GM19240 (cell line): ENCODE measurements at regions not wholly inside any gene's neighbourhood (a gene's known extent, or its start where the extent isn't known, plus 50 kb on each side); places are given as distances from the start of the nearest gene placed in this dataset.

Source experiments
- DNase-seq: peaks from one replicate; pipeline ENCODE4 v3.0.0; 2011; ENCODE audit warnings: low spot score; ENCODE audit not compliant: insufficient read length

- DNase-seq, result no peak
Measured at GRCh38 chr6:9943026-9943425, 471.8 kb downstream of the TFAP2A start.

GRCh38 chr6:9942131-9942530, 472.7 kb downstream of the TFAP2A start:
- no peak for DNase-seq

- no peak for DNase-seq
Measured at GRCh38 chr6:9938801-9939200, 476.1 kb downstream of the TFAP2A start.

GRCh38 chr6:9937031-9937763, 477.7 kb downstream of the TFAP2A start:
- no peak for DNase-seq

- no peak for DNase-seq
Measured at GRCh38 chr6:9936551-9936950, 478.3 kb downstream of the TFAP2A start.

GRCh38 chr6:9933677-9934076, 481.2 kb downstream of the TFAP2A start:
- no peak for DNase-seq

GRCh38 chr6:9927275-9927674, 487.6 kb downstream of the TFAP2A start:
- DNase-seq, result no peak

- no peak for DNase-seq
Measured at GRCh38 chr6:9924971-9925370, 489.9 kb downstream of the TFAP2A start.

GRCh38 chr6:9921366-9921765, 493.5 kb downstream of the TFAP2A start:
- no peak for DNase-seq

- no peak for DNase-seq
Measured at GRCh38 chr6:9914951-9915350, 499.9 kb downstream of the TFAP2A start.

GRCh38 chr6:9901376-9901775, 513.5 kb downstream of the TFAP2A start:
- no peak for DNase-seq

GRCh38 chr6:9896806-9897205, 518.1 kb downstream of the TFAP2A start:
- no peak for DNase-seq

GRCh38 chr6:9890893-9891292, 524.0 kb downstream of the TFAP2A start:
- DNase-seq, result no peak

- DNase-seq, result no peak
Measured at GRCh38 chr6:9890469-9890868, 524.4 kb downstream of the TFAP2A start.

- no peak for DNase-seq
Measured at GRCh38 chr6:9878535-9878934, 536.3 kb downstream of the TFAP2A start.

- no peak for DNase-seq
Measured at GRCh38 chr6:9875605-9876353, 539.1 kb downstream of the TFAP2A start.

GRCh38 chr6:9862603-9863167, 552.2 kb downstream of the TFAP2A start:
- no peak for DNase-seq

GRCh38 chr6:9851541-9852380, 563.1 kb downstream of the TFAP2A start:
- no peak for DNase-seq

GRCh38 chr6:9851006-9851405, 563.9 kb downstream of the TFAP2A start:
- no peak for DNase-seq

- no peak for DNase-seq
Measured at GRCh38 chr6:9848094-9848493, 566.8 kb downstream of the TFAP2A start.

GRCh38 chr6:9841886-9842725, 572.8 kb downstream of the TFAP2A start:
- DNase-seq, result no peak
